K562 (cell line): ENCODE measurements at regions not wholly inside any gene's neighbourhood (a gene's known extent, or its start where the extent isn't known, plus 50 kb on each side); places are given as distances from the start of the nearest gene placed in this dataset.

ENCODE experiments used
- ATAC-seq: fragments of 200-7000 bp; cut with Tn5 transposase; 3 replicates; pipeline ENCODE4 v1.9.1; 2020; ENCODE audit warnings: moderate library complexity
- BruUV-seq: library from RNA; stranded (reverse); fragments of 400-500 nt; replicated peaks from 2 replicates; lab custom pipeline; 2021; lab: Mats Ljungman, UMichigan
- CTCF ChIA-PET: fragments of 300-600 bp; formaldehyde crosslinking; extraction: SDS; loops from one replicate; lab custom pipeline; 2021; ENCODE audit warnings: low intra/inter-chr PET ratio; lab: Yijun Ruan, JAX
- POLR2A ChIA-PET: fragments of 300-600, 350-650 bp; sonication (Branson Sonifier 250); formaldehyde crosslinking; extraction: SDS; loops from one replicate; lab custom pipeline; 2021; ENCODE audit warnings: antibody characterized with exemption, inconsistent platforms; lab: Yijun Ruan, JAX
- DNase-seq, 4 experiments: peaks; one replicate each; pipeline versions ENCODE4 v3.0.0 to v3.0.0-alpha.2; 2011 to 2018; ENCODE audit warnings: low spot score in 3 of 4, mixed read lengths in 3 of 4; ENCODE audit errors: extremely low read depth in 1 of 4
- FAIRE-seq: peaks from 2 replicates; lab custom pipeline; 2011; peaks lifted over from hg19 to GRCh38; lab: Jason Lieb, UNC
- H2AFZ ChIP-seq: 2 replicates; pipeline ENCODE4 v1.6.0; 2011; ENCODE audit warnings: low read depth, low read length, control low read depth, inconsistent platforms
- H3K27ac ChIP-seq: fragments of 200-600 bp; 3 replicates; pipeline ENCODE4 v1.8.0; 2011; ENCODE audit warnings: low read depth, mild to moderate bottlenecking, control low read depth, inconsistent platforms, low read length, moderate library complexity, mixed read lengths; ENCODE audit errors: extremely low read depth
- H3K27me3 ChIP-seq, 2 experiments: fragments of 300-600 bp in 1 of 2; 2 replicates in 1 of 2; 3 replicates in 1 of 2; pipeline versions ENCODE4 v1.6.0 to v1.8.0; 2011; ENCODE audit warnings: inconsistent platforms in 2 of 2, low read length in 2 of 2, mild to moderate bottlenecking in 1 of 2, mixed read lengths in 1 of 2, moderate library complexity in 1 of 2; ENCODE audit not compliant: control insufficient read depth in 2 of 2, insufficient read depth in 2 of 2
- H3K36me3 ChIP-seq: fragments of 300-600 bp; 3 replicates; pipeline ENCODE4 v1.8.0; 2011; ENCODE audit warnings: mild to moderate bottlenecking, low read length, inconsistent platforms; ENCODE audit not compliant: control insufficient read depth, insufficient read depth
- H3K4me1 ChIP-seq, 2 experiments: fragments of 200-600 bp in 1 of 2; replicated peaks in 1 of 2; 2 replicates in 1 of 2; 3 replicates in 1 of 2; pipeline versions ENCODE4 v1.5.1 to v1.8.0; 2011; ENCODE audit warnings: inconsistent platforms in 2 of 2, low read length in 2 of 2, mild to moderate bottlenecking in 1 of 2, mixed read lengths in 1 of 2, moderate library complexity in 1 of 2; ENCODE audit not compliant: control insufficient read depth in 2 of 2, insufficient read depth in 2 of 2
- H3K4me2 ChIP-seq: 2 replicates; pipeline ENCODE4 v1.6.1; 2011; ENCODE audit warnings: low read length, control low read depth, inconsistent platforms, mixed read lengths; ENCODE audit not compliant: insufficient read depth
- H3K4me3 ChIP-seq: fragments of 200-600 bp; sonication (generic), shearing (Covaris generic); 2 replicates; pipeline ENCODE4 v1.5.1; 2016; ENCODE audit warnings: control low read depth, inconsistent platforms
- H3K79me2 ChIP-seq: fragments of 200-600 bp; 3 replicates; pipeline ENCODE4 v1.8.0; 2011; ENCODE audit warnings: low read length, inconsistent platforms; ENCODE audit not compliant: control insufficient read depth, insufficient read depth
- H3K9ac ChIP-seq, 2 experiments: 2 replicates each; pipeline versions ENCODE4 v1.6.0 to v1.6.1; 2011; ENCODE audit warnings: low read depth in 2 of 2, low read length in 2 of 2, control low read depth in 1 of 2, inconsistent platforms in 1 of 2, mild to moderate bottlenecking in 1 of 2, mixed read lengths in 1 of 2; ENCODE audit not compliant: insufficient read depth in 1 of 2
- H3K9me1 ChIP-seq: one replicate; pipeline ENCODE4 v1.6.0; 2011; ENCODE audit warnings: inconsistent platforms, mild to moderate bottlenecking, low read length, moderate library complexity; ENCODE audit not compliant: control insufficient read depth, insufficient read depth
- H3K9me3 ChIP-seq: replicated peaks from 2 replicates; pipeline ENCODE4 v1.5.1; 2011; ENCODE audit warnings: low read depth, low read length, inconsistent platforms; ENCODE audit not compliant: control insufficient read depth, insufficient read depth
- H4K20me1 ChIP-seq: replicated peaks from 2 replicates; pipeline ENCODE4 v1.6.1; 2011; ENCODE audit warnings: low read length, inconsistent platforms, mixed read lengths; ENCODE audit not compliant: control insufficient read depth, insufficient read depth
- CREB1 ChIP-seq, 2 experiments: sonication (generic) in 1 of 2; formaldehyde crosslinking in 1 of 2; IDR thresholded peaks; 2 replicates each; pipeline versions ENCODE4 v1.6.1 to v1.8.0; 2012 to 2022; ENCODE audit warnings: inconsistent platforms in 1 of 2, mild to moderate bottlenecking in 1 of 2, missing genetic modification reagents in 1 of 2, moderate library complexity in 1 of 2
- FOXP1 ChIP-seq: sonication (generic); formaldehyde crosslinking; IDR thresholded peaks from 2 replicates; pipeline ENCODE4 v1.8.0; 2022; ENCODE audit warnings: mild to moderate bottlenecking, missing genetic modification reagents
- HIVEP1 ChIP-seq: fragments of 250-450 bp; sonication (Bioruptor Pico); IDR thresholded peaks from 2 replicates; pipeline ENCODE4 v1.4.0; 2020; ENCODE audit warnings: mild to moderate bottlenecking
- HNRNPK ChIP-seq: fragments of 200-400 bp; formaldehyde crosslinking; IDR thresholded peaks from one replicate; pipeline ENCODE4 v1.6.1; 2018; ENCODE audit warnings: mild to moderate bottlenecking, low read depth, low read length; ENCODE audit not compliant: poor library complexity, severe bottlenecking
- HOXB6 ChIP-seq: fragments of 250-450 bp; sonication (Bioruptor Pico); IDR thresholded peaks from 2 replicates; pipeline ENCODE4 v1.5.1; 2022; ENCODE audit warnings: mild to moderate bottlenecking, borderline replicate concordance
- PCBP1 ChIP-seq: fragments of 200-400 bp; formaldehyde crosslinking; IDR thresholded peaks from 2 replicates; pipeline ENCODE4 v1.6.1; 2018; ENCODE audit warnings: mild to moderate bottlenecking, low read depth, low read length; ENCODE audit not compliant: poor library complexity, severe bottlenecking
- ZNF140 ChIP-seq: fragments of 250-450 bp; sonication (Bioruptor Pico); IDR thresholded peaks from 2 replicates; pipeline ENCODE4 v1.8.0; 2021; ENCODE audit warnings: moderate library complexity, mild to moderate bottlenecking, inconsistent platforms
- ZNF445 ChIP-seq: fragments of 250-450 bp; sonication (Bioruptor Pico); IDR thresholded peaks from 2 replicates; pipeline ENCODE4 v1.4.0; 2020; ENCODE audit warnings: low read depth, mild to moderate bottlenecking, moderate library complexity
- WGBS: fragments of 100-300 bp; shearing (Covaris generic); methylation state at CpG from one replicate; pipeline ENCODE4 v1.1.6; 2016; ENCODE audit warnings: low coverage, mixed read lengths; ENCODE audit not compliant: insufficient coverage; ENCODE audit errors: missing lambda C conversion rate; 5-methylcytosine and 5-hydroxymethylcytosine counted together
- in situ Hi-C: fragments of 300-500 bp; cut with MboI; formaldehyde crosslinking; loops from 4 replicates; pipeline ENCODE4 v1.15.0; 2018; ENCODE audit warnings: inconsistent platforms, mixed read lengths
- intact Hi-C: fragments of 100-400 bp; cut with micrococcal nuclease; formaldehyde crosslinking; loops from 2 replicates; pipeline ENCODE4 v1.14.2; 2022
- TF ChIP-seq, protein P1 (sequence below): fragments of 250-450 bp; sonication (Bioruptor Pico); IDR thresholded peaks from 2 replicates; pipeline ENCODE4 v1.5.0; 2021; ENCODE audit warnings: mild to moderate bottlenecking, moderate library complexity
- TF ChIP-seq, protein P2 (sequence below): fragments of 250-450 bp; sonication (Bioruptor Pico); IDR thresholded peaks from 2 replicates; pipeline ENCODE4 v1.8.0; 2022; ENCODE audit warnings: inconsistent platforms
- TF ChIP-seq, protein P3 (sequence below): fragments of 250-450 bp; sonication (Bioruptor Pico); IDR thresholded peaks from 2 replicates; pipeline ENCODE4 v1.9.0; 2021; ENCODE audit warnings: mild to moderate bottlenecking
- TF ChIP-seq, protein P4 (sequence below): fragments of 450-650 bp; formaldehyde crosslinking; IDR thresholded peaks from 2 replicates; pipeline ENCODE4 v1.4.0; 2022; ENCODE audit warnings: missing genetic modification characterization
- TF ChIP-seq, protein P5 (sequence below): sonication (generic); formaldehyde crosslinking; IDR thresholded peaks from 2 replicates; pipeline ENCODE4 v1.5.0; 2020; ENCODE audit warnings: missing genetic modification reagents

DNA sequence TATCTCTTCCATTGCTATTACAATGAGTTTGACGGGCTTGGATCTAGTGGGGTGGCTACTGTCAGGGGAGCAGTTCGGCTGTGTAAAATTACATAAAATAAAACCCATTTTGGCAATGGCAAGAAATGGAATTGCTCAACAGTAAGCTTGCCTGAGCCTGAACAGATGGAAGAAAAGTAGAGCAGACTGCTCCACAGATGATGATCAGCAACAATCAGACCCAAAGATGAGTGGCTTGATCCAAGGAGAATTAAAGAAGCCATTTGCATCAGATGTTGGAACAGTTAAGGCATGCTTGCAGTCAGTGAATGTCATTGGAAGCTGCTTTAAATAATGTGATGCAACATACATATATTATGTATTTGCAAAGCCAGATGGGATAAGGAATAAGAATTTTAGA lies 256.6 kb upstream of the SMIM30 start (continued):
- TF ChIP-seq, protein P1, sequence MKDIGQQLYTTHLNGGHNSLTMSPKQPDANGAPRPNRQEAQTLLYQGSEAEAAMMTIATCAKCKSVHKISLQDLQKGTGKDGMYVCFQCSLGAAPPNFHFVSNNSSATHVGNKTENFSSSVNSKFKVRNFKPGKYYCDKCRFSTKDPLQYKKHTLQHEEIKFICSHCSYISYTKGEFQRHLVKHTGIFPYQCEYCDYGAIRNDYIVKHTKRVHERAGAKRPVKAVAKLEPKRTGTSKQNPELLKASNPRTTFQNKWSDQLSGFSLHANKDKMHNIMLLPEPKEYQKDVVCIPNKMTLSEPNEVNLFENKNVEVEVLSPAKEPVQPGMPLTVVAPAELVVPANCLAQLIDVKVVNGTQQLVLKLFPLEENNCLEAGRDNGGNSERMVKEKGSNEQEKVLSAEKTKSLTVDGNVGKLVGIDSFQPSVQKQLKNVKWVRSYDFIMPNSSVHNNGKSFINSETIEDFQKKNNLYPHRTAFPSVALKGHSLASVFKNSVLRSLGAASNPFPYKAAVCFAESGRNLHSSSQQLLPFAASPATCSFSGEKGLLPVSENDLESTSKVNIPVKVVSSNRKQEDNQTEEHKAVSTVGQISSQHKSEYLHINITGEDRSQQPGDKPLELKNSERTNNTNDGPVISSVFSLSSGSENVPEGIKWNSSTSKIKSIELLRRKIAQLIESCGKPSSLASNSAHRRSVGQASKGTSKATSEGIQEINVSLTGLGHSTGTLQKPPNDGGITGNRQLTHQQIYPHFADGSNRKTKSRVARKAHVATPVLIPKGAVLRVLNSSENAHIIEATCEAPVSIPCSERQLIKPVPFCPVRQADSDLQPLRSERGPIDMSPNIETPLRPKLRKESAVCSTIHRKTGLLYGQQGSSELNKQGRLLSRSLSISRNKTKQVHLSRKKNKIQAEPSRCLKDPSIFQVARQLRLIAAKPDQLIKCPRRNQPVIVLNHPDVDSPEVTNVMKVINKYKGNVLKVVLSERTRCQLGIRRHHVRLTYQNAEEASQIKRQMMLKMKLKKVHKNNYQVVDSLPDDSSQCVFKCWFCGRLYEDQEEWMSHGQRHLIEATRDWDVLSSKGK (CRISPR knock-in tag), result no peak
- TF ChIP-seq, all 486 proteins: peak for 0

DNA sequence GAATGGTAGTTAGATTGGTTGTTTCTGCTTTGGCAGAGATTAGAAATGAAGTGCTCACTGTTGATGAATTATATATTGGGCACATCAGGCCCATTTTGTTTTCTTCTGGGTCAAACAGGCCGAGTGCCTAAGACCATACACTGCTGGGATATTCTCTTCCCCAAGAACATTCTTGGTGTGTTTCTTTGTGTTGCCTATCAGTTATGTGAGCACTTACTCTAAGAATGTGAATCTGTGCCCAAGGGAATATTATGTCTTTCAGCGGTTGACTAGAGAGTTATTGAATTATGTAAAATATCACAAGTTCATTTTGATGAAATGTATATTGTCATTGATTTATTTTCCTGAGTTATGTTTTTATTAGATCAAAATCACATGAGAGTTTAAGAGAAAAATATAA lies 255.5 kb upstream of the SMIM30 start:
- peak; percentile 35 for FAIRE-seq
- Histone ChIP-seq H3K79me2 (no peaks in the 10 kb centered on the region), H3K4me3 (no peak overlapping the region), H4K20me1 (no peaks in the 10 kb centered on the region; the same call in 1 of the 2 replicates), H3K9me3 (no peaks in the 10 kb centered on the region), H3K27ac (no peak overlapping the region), H2AFZ (no peak overlapping the region), H3K27me3 (no peaks in the 10 kb centered on the region), H3K4me2 (no peak overlapping the region), H3K4me1 (no peaks in the 10 kb centered on the region), H3K36me3 (no peaks in the 10 kb centered on the region), H3K9me1 (no peaks in the 10 kb centered on the region), H3K9ac (no peak overlapping the region)
- intact Hi-C loops (no loop called here), in situ Hi-C loops (no loop called here)
- no TSS peak for BruUV-seq
- ATAC-seq, result no peak
- 2% methylated on average over 2 of the region's 2 CpGs for WGBS
- CTCF ChIA-PET, result no interaction called here
- no peak for DNase-seq
- POLR2A ChIA-PET, result interaction anchor here (0.6 kb wide), 1 partner anchor 21 kb away, joined by 3 read pairs; no protein-coding TSS in a partner anchor
- TF ChIP-seq, protein P2, sequence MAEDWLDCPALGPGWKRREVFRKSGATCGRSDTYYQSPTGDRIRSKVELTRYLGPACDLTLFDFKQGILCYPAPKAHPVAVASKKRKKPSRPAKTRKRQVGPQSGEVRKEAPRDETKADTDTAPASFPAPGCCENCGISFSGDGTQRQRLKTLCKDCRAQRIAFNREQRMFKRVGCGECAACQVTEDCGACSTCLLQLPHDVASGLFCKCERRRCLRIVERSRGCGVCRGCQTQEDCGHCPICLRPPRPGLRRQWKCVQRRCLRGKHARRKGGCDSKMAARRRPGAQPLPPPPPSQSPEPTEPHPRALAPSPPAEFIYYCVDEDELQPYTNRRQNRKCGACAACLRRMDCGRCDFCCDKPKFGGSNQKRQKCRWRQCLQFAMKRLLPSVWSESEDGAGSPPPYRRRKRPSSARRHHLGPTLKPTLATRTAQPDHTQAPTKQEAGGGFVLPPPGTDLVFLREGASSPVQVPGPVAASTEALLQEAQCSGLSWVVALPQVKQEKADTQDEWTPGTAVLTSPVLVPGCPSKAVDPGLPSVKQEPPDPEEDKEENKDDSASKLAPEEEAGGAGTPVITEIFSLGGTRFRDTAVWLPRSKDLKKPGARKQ (CRISPR knock-in tag), result no peak
- no peak for TF ChIP-seq HNRNPK
- TF ChIP-seq, protein P3, sequence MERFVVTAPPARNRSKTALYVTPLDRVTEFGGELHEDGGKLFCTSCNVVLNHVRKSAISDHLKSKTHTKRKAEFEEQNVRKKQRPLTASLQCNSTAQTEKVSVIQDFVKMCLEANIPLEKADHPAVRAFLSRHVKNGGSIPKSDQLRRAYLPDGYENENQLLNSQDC (CRISPR knock-in tag), result no peak
- no peak for TF ChIP-seq HOXB6
- TF ChIP-seq, protein P4, sequence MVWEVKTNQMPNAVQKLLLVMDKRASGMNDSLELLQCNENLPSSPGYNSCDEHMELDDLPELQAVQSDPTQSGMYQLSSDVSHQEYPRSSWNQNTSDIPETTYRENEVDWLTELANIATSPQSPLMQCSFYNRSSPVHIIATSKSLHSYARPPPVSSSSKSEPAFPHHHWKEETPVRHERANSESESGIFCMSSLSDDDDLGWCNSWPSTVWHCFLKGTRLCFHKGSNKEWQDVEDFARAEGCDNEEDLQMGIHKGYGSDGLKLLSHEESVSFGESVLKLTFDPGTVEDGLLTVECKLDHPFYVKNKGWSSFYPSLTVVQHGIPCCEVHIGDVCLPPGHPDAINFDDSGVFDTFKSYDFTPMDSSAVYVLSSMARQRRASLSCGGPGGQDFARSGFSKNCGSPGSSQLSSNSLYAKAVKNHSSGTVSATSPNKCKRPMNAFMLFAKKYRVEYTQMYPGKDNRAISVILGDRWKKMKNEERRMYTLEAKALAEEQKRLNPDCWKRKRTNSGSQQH, result no peak
- no peak for TF ChIP-seq PCBP1
- TF ChIP-seq ZNF445 (CRISPR knock-in tag), result no peak
- no peak for TF ChIP-seq ZNF140 (CRISPR knock-in tag)
- TF ChIP-seq, protein P5, sequence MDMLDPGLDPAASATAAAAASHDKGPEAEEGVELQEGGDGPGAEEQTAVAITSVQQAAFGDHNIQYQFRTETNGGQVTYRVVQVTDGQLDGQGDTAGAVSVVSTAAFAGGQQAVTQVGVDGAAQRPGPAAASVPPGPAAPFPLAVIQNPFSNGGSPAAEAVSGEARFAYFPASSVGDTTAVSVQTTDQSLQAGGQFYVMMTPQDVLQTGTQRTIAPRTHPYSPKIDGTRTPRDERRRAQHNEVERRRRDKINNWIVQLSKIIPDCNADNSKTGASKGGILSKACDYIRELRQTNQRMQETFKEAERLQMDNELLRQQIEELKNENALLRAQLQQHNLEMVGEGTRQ (CRISPR knock-in tag), result no peak
- no peak for TF ChIP-seq CREB1 (IDR thresholded peaks at IDR 0.05)
- TF ChIP-seq CREB1 (CRISPR knock-in tag; IDR thresholded peaks at IDR 0.05), result no peak
- no peak for TF ChIP-seq FOXP1 (CRISPR knock-in tag)
- no peak for TF ChIP-seq HIVEP1
